SK-N-SH (cell line): ENCODE measurements at regions not wholly inside any gene's neighbourhood (a gene's known extent, or its start where the extent isn't known, plus 50 kb on each side); places are given as distances from the start of the nearest gene placed in this dataset.

ENCODE experiments used
- CTCF ChIA-PET: fragments of 300-600, 350-600 bp; formaldehyde crosslinking; extraction: SDS; loops from one replicate; lab custom pipeline; 2021; lab: Yijun Ruan, JAX
- POLR2A ChIA-PET: fragments of 350-600 bp; sonication (Branson Sonifier 250); formaldehyde crosslinking; extraction: SDS; loops from one replicate; lab custom pipeline; 2020; ENCODE audit warnings: antibody characterized with exemption, inconsistent platforms; lab: Yijun Ruan, JAX
- DNase-seq: peaks from one replicate; pipeline ENCODE4 v3.0.0; 2012
- H2AFZ ChIP-seq: fragments of 200-600 bp; sonication (generic); 2 replicates; pipeline ENCODE4 v1.8.1; 2016; ENCODE audit warnings: antibody characterized with exemption, mild to moderate bottlenecking, low read depth
- H3F3A ChIP-seq: fragments of 200-600 bp; sonication (generic); replicated peaks from 2 replicates; pipeline ENCODE3; 2016; ENCODE audit warnings: antibody characterized with exemption, mild to moderate bottlenecking; ENCODE audit not compliant: insufficient read depth
- H3K27ac ChIP-seq, 2 experiments: fragments of 200-500 bp in 1 of 2; fragments of 200-600 bp in 1 of 2; sonication (Bioruptor generic) in 1 of 2; sonication (generic), shearing (Covaris generic) in 1 of 2; 2 replicates each; pipeline versions ENCODE4 v1.5.1 to v1.6.1; 2014 to 2016; ENCODE audit warnings: low read depth in 2 of 2, inconsistent platforms in 1 of 2, low read length in 1 of 2, mild to moderate bottlenecking in 1 of 2, mixed read lengths in 1 of 2
- H3K27me3 ChIP-seq: fragments of 200-600 bp; sonication (generic), shearing (Covaris generic); 2 replicates; pipeline ENCODE4 v1.6.1; 2016; ENCODE audit warnings: mixed run types; ENCODE audit not compliant: insufficient read depth
- H3K36me3 ChIP-seq, 2 experiments: fragments of 200-500 bp in 1 of 2; fragments of 200-600 bp in 1 of 2; sonication (Bioruptor generic) in 1 of 2; sonication (generic) in 1 of 2; replicated peaks in 1 of 2; 2 replicates each; pipeline versions ENCODE3 to v1.5.1; 2014 to 2016; ENCODE audit warnings: low read length in 1 of 2, mild to moderate bottlenecking in 1 of 2; ENCODE audit not compliant: insufficient read depth in 2 of 2, control insufficient read depth in 1 of 2
- H3K4me1 ChIP-seq, 2 experiments: fragments of 200-500 bp in 1 of 2; fragments of 200-600 bp in 1 of 2; sonication (Bioruptor generic) in 1 of 2; sonication (generic), shearing (Covaris generic) in 1 of 2; 2 replicates each; pipeline versions ENCODE4 v1.5.1 to v1.6.1; 2014 to 2016; ENCODE audit warnings: low read depth in 1 of 2, low read length in 1 of 2, mixed run types in 1 of 2; ENCODE audit not compliant: insufficient read depth in 2 of 2, control insufficient read depth in 1 of 2
- H3K4me2 ChIP-seq: fragments of 200-600 bp; sonication (generic), shearing (Covaris generic); 2 replicates; pipeline ENCODE4 v1.6.1; 2017; ENCODE audit warnings: mixed run types
- H3K4me3 ChIP-seq, 2 experiments: fragments of 200-500 bp in 1 of 2; fragments of 200-600 bp in 1 of 2; sonication (Bioruptor generic) in 1 of 2; sonication (generic), shearing (Covaris generic) in 1 of 2; 2 replicates each; pipeline versions ENCODE4 v1.5.1 to v1.8.1; 2014 to 2016; ENCODE audit warnings: low read depth in 2 of 2, inconsistent platforms in 1 of 2, low read length in 1 of 2, mild to moderate bottlenecking in 1 of 2, mixed read lengths in 1 of 2, moderate library complexity in 1 of 2
- H3K79me2 ChIP-seq: fragments of 200-600 bp; sonication (generic); 2 replicates; pipeline ENCODE4 v1.8.1; 2017; ENCODE audit warnings: mild to moderate bottlenecking; ENCODE audit not compliant: insufficient read depth
- H3K9ac ChIP-seq: fragments of 200-600 bp; sonication (generic); 2 replicates; pipeline ENCODE4 v1.6.1; 2017; ENCODE audit warnings: mixed run types
- H3K9me2 ChIP-seq: fragments of 200-600 bp; sonication (generic); 2 replicates; pipeline ENCODE4 v1.6.1; 2017; ENCODE audit warnings: mixed run types
- H3K9me3 ChIP-seq: fragments of 200-600 bp; sonication (generic); 2 replicates; pipeline ENCODE4 v1.6.1; 2017; ENCODE audit warnings: mixed run types, mild to moderate bottlenecking, moderate library complexity
- H4K20me1 ChIP-seq: fragments of 200-600 bp; sonication (generic); 2 replicates; pipeline ENCODE4 v1.6.1; 2017; ENCODE audit warnings: mild to moderate bottlenecking, mixed run types; ENCODE audit not compliant: insufficient read depth
- CHD2 ChIP-seq: fragments of 150-350 bp; IDR thresholded peaks from 2 replicates; pipeline ENCODE4 v1.6.1; 2018; ENCODE audit warnings: low read length; ENCODE audit not compliant: partially characterized antibody
- CTCF ChIP-seq: fragments of 200-600 bp; sonication (generic); IDR thresholded peaks from 2 replicates; pipeline ENCODE4 v1.6.1; 2017; ENCODE audit warnings: antibody characterized with exemption, mild to moderate bottlenecking, moderate library complexity
- EZH2phosphoT487 ChIP-seq: fragments of 200-600 bp; sonication (generic); IDR thresholded peaks from 2 replicates; pipeline ENCODE4 v1.6.1; 2017; ENCODE audit warnings: low read depth, mixed run types, mild to moderate bottlenecking, antibody characterized with exemption, moderate library complexity, borderline replicate concordance
- FOSL2 ChIP-seq: IDR thresholded peaks from 2 replicates; pipeline ENCODE4 v1.4.0; 2012; ENCODE audit warnings: low read depth, mild to moderate bottlenecking, moderate library complexity, borderline replicate concordance
- FOXJ3 ChIP-seq: sonication (generic); formaldehyde crosslinking; IDR thresholded peaks from 2 replicates; pipeline ENCODE4 v1.5.1; 2020; ENCODE audit warnings: mild to moderate bottlenecking, missing genetic modification reagents
- FOXM1 ChIP-seq: IDR thresholded peaks from 2 replicates; pipeline ENCODE4 v1.4.0; 2012; ENCODE audit warnings: low read depth, mild to moderate bottlenecking
- GABPA ChIP-seq: IDR thresholded peaks from 2 replicates; pipeline ENCODE4 v1.4.0; 2012; ENCODE audit warnings: low read depth, mild to moderate bottlenecking
- IRF3 ChIP-seq: fragments of 150-350 bp; IDR thresholded peaks from 2 replicates; pipeline ENCODE4 v1.6.1; 2016; ENCODE audit warnings: mild to moderate bottlenecking, low read depth, low read length
- NFIC ChIP-seq: IDR thresholded peaks from 2 replicates; pipeline ENCODE4 v1.4.0; 2012; ENCODE audit warnings: borderline replicate concordance
- RCOR1 ChIP-seq: fragments of 150-350 bp; IDR thresholded peaks from 2 replicates; pipeline ENCODE4 v1.6.1; 2017; ENCODE audit warnings: antibody characterized with exemption, low read length
- RFX5 ChIP-seq: IDR thresholded peaks from 2 replicates; pipeline ENCODE4 v1.6.1; 2012; ENCODE audit warnings: mild to moderate bottlenecking, improper control_type of control experiment, low read length
- RXRA ChIP-seq: IDR thresholded peaks from 2 replicates; pipeline ENCODE4 v1.4.0; 2012; ENCODE audit warnings: low read depth, mild to moderate bottlenecking, borderline replicate concordance
- SIN3A ChIP-seq: IDR thresholded peaks from 2 replicates; pipeline ENCODE4 v1.6.1; 2012; ENCODE audit warnings: low read depth, mild to moderate bottlenecking, low read length, moderate library complexity, borderline replicate concordance
- TCF12 ChIP-seq: IDR thresholded peaks from 2 replicates; pipeline ENCODE4 v1.4.0; 2012
- USF1 ChIP-seq: IDR thresholded peaks from 2 replicates; pipeline ENCODE4 v1.4.0; 2012; ENCODE audit warnings: low read depth, borderline replicate concordance
- USF2 ChIP-seq: fragments of 150-350 bp; IDR thresholded peaks from 2 replicates; pipeline ENCODE4 v1.6.1; 2017; ENCODE audit warnings: antibody characterized with exemption, low read length, low read depth, borderline replicate concordance
- ZBTB33 ChIP-seq: IDR thresholded peaks from 2 replicates; pipeline ENCODE4 v1.4.0; 2012; ENCODE audit warnings: low read depth, borderline replicate concordance
- whole genome bisulfite sequencing: methylation state at CpG from one replicate; pipeline ENCODE4 v1.1.6; 2017; ENCODE audit warnings: low lambda C conversion rate; 5-methylcytosine and 5-hydroxymethylcytosine counted together

- TF ChIP-seq RXRA (no peak), IRF3 (no peak), USF1 (no peak), ZBTB33 (no peak), FOSL2 (no peak), EZH2phosphoT487 (no peak), GABPA (no peak), FOXJ3 (CRISPR knock-in tag) (no peak), NFIC (no peak), SIN3A (no peak), RCOR1 (no peak)
Measured at GRCh38 chr7:68258609-68259008, 1262.0 kb downstream of the TYW1 start (continued).

GRCh38 chr7:68265258-68265657 is 1268.6 kb downstream of the TYW1 start:
- no peak overlapping the region for H3K4me2 ChIP-seq
- no peaks in the 10 kb centered on the region for H3K36me3 ChIP-seq
- DNase-seq: no peak
- CTCF ChIA-PET: interaction anchor here (1.0 kb wide), 1 partner anchor 88 kb away, joined by 3 read pairs; no protein-coding TSS in a partner anchor
- whole genome bisulfite sequencing: 11% methylated on average over 3 of the region's 3 CpGs
- H3K9me2 ChIP-seq: no peaks in the 10 kb centered on the region
- no peaks in the 10 kb centered on the region for H3K4me1 ChIP-seq
- POLR2A ChIA-PET: no interaction called here
- no peak overlapping the region for H3K9ac ChIP-seq
- no peak overlapping the region for H3K27ac ChIP-seq
- H3F3A ChIP-seq: no peaks in the 10 kb centered on the region
- no peaks in the 10 kb centered on the region for H3K79me2 ChIP-seq
- TF ChIP-seq RFX5 (no peak), FOSL2 (no peak), USF2 (no peak), FOXJ3 (CRISPR knock-in tag) (no peak), GABPA (no peak), CHD2 (no peak), FOXM1 (no peak), RCOR1 (no peak), RXRA (no peak), NFIC (no peak), SIN3A (no peak), CTCF (no peak), TCF12 (no peak)
- H3K27me3 ChIP-seq: no peaks in the 10 kb centered on the region
- no peak overlapping the region for H2AFZ ChIP-seq
- H3K9me3 ChIP-seq: no peaks in the 10 kb centered on the region
- no peak overlapping the region for H3K4me3 ChIP-seq
- H4K20me1 ChIP-seq: no peaks in the 10 kb centered on the region
